ENCODE measurements at regions not wholly inside any gene's neighbourhood (a gene's known extent, or its start where the extent isn't known, plus 50 kb on each side); places are given as distances from the start of the nearest gene placed in this dataset.

DNA sequence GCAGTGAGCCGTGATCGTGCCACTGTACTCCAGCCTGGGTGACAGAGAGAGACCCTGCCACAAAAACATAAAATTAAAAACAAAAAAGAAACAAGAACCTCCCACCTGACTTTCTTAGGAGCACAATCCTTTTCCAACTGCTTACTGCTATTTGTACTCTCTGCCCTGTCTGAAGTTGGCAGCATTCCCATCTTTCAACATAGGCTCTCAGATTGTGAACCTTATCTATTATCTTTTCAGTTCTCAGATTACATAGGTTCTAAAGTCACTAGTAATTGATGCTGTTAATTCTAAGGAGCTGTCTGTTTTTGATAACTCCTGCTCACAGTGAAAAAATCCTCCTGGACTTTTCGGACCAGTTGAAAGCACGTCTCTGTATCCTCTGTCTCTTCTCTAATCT lies 812.2 kb upstream of the CT83 start:
- DNase-seq = no peak
- no peak overlapping the region for H3K27ac ChIP-seq
- H3K4me1 ChIP-seq = no peaks in the 10 kb centered on the region
- no peak for TF ChIP-seq POLR2A (IDR thresholded peaks at IDR 0.05)
- TF ChIP-seq, protein P1, sequence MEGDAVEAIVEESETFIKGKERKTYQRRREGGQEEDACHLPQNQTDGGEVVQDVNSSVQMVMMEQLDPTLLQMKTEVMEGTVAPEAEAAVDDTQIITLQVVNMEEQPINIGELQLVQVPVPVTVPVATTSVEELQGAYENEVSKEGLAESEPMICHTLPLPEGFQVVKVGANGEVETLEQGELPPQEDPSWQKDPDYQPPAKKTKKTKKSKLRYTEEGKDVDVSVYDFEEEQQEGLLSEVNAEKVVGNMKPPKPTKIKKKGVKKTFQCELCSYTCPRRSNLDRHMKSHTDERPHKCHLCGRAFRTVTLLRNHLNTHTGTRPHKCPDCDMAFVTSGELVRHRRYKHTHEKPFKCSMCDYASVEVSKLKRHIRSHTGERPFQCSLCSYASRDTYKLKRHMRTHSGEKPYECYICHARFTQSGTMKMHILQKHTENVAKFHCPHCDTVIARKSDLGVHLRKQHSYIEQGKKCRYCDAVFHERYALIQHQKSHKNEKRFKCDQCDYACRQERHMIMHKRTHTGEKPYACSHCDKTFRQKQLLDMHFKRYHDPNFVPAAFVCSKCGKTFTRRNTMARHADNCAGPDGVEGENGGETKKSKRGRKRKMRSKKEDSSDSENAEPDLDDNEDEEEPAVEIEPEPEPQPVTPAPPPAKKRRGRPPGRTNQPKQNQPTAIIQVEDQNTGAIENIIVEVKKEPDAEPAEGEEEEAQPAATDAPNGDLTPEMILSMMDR (IDR thresholded peaks at IDR 0.05) = no peak
- H3K27me3 ChIP-seq = no peaks in the 10 kb centered on the region
- no peaks in the 10 kb centered on the region for H3K36me3 ChIP-seq
- no peak overlapping the region for H3K4me3 ChIP-seq
- no peaks in the 10 kb centered on the region for H3K9me3 ChIP-seq

Small RNAs in the stretch of these regions (small RNA-seq; reads per million reads assigned to genes)
- gene AC005002.2 = 0 reads per million in 2 donors
